HepG2 (cell line): ENCODE measurements at regions not wholly inside any gene's neighbourhood (a gene's known extent, or its start where the extent isn't known, plus 50 kb on each side); places are given as distances from the start of the nearest gene placed in this dataset.

Source experiments
- ATAC-seq: fragments of 200-7000 bp; cut with Tn5 transposase; 3 replicates; pipeline ENCODE4 v1.9.1; 2020; ENCODE audit warnings: mild to moderate bottlenecking, moderate library complexity
- BruUV-seq: library from RNA; stranded (reverse); fragments of 400-500 nt; replicated peaks from 2 replicates; lab custom pipeline; 2021; lab: Mats Ljungman, UMichigan
- CTCF ChIA-PET: fragments of 300-600 bp; formaldehyde crosslinking; extraction: SDS; loops from one replicate; lab custom pipeline; 2021; ENCODE audit warnings: low total read pairs, inconsistent platforms, low intra/inter-chr PET ratio; lab: Yijun Ruan, JAX
- POLR2A ChIA-PET: fragments of 350-600 bp; sonication (Branson Sonifier 250); formaldehyde crosslinking; loops from one replicate; lab custom pipeline; 2020; ENCODE audit warnings: antibody characterized with exemption, inconsistent platforms; lab: Yijun Ruan, JAX
- DNase-seq: peaks from one replicate; pipeline ENCODE4 v3.0.0-alpha.2; 2015; ENCODE audit warnings: low spot score
- FAIRE-seq: peaks from 3 replicates; lab custom pipeline; 2011; peaks lifted over from hg19 to GRCh38; lab: Jason Lieb, UNC
- H2AFZ ChIP-seq: one replicate; pipeline ENCODE4 v1.6.1; 2011; ENCODE audit warnings: low read length, inconsistent platforms
- H3K27ac ChIP-seq: fragments of 300-600 bp; 3 replicates; pipeline ENCODE4 v1.8.0; 2011; ENCODE audit warnings: mixed run types, mild to moderate bottlenecking, mixed read lengths, low read length, inconsistent platforms; ENCODE audit not compliant: insufficient read depth; ENCODE audit errors: extremely low read length
- H3K27me3 ChIP-seq, 2 experiments: fragments of 200-600 bp in 1 of 2; 2 replicates in 1 of 2; 3 replicates in 1 of 2; pipeline versions ENCODE4 v1.6.0 to v1.8.0; 2011; ENCODE audit warnings: low read length in 2 of 2, mild to moderate bottlenecking in 2 of 2, moderate library complexity in 2 of 2, inconsistent platforms in 1 of 2; ENCODE audit not compliant: insufficient read depth in 2 of 2, control insufficient read depth in 1 of 2
- H3K36me3 ChIP-seq, 2 experiments: fragments of 200-600 bp in 1 of 2; replicated peaks in 1 of 2; 2 replicates in 1 of 2; 3 replicates in 1 of 2; pipeline versions ENCODE4 v1.5.1 to v1.8.0; 2011; ENCODE audit warnings: low read length in 2 of 2, inconsistent platforms in 1 of 2; ENCODE audit not compliant: insufficient read depth in 2 of 2, control insufficient read depth in 1 of 2
- H3K4me1 ChIP-seq: 2 replicates; pipeline ENCODE4 v1.5.1; 2012; ENCODE audit warnings: low read length, inconsistent platforms; ENCODE audit not compliant: insufficient read depth
- H3K4me2 ChIP-seq: 2 replicates; pipeline ENCODE4 v1.6.0; 2011; ENCODE audit warnings: low read depth, low read length, inconsistent platforms
- H3K4me3 ChIP-seq, 3 experiments: fragments of 200-600 bp in 1 of 3; sonication (generic), shearing (Covaris generic) in 1 of 3; replicated peaks in 1 of 3; 2 replicates each; pipeline ENCODE4 v1.5.1; 2011 to 2016; ENCODE audit warnings: low read length in 3 of 3, inconsistent platforms in 2 of 3, low read depth in 2 of 3, mild to moderate bottlenecking in 2 of 3, control low read depth in 1 of 3, mixed read lengths in 1 of 3; ENCODE audit not compliant: insufficient read depth in 1 of 3
- H3K79me2 ChIP-seq: one replicate; pipeline ENCODE4 v1.6.1; 2011; ENCODE audit warnings: low read length, inconsistent platforms; ENCODE audit not compliant: insufficient read depth
- H3K9ac ChIP-seq: 2 replicates; pipeline ENCODE4 v1.6.0; 2011; ENCODE audit warnings: mild to moderate bottlenecking, low read depth, low read length, inconsistent platforms; ENCODE audit not compliant: insufficient read depth
- H3K9me3 ChIP-seq: 2 replicates; pipeline ENCODE4 v1.5.1; 2012; ENCODE audit warnings: mild to moderate bottlenecking, low read length
- H4K20me1 ChIP-seq: 2 replicates; pipeline ENCODE4 v1.6.0; 2011; ENCODE audit warnings: inconsistent platforms, mild to moderate bottlenecking, low read length, moderate library complexity; ENCODE audit not compliant: insufficient read depth
- BORCS8-MEF2B ChIP-seq: sonication (generic); formaldehyde crosslinking; IDR thresholded peaks from 2 replicates; pipeline ENCODE4 v1.8.0; 2022; ENCODE audit warnings: mild to moderate bottlenecking, missing genetic modification reagents
- FOXP1 ChIP-seq, 2 experiments: fragments of 450-650 bp in 1 of 2; IDR thresholded peaks; 2 replicates each; pipeline ENCODE4 v1.6.1; 2017 to 2018; ENCODE audit warnings: antibody characterized with exemption in 1 of 2
- GLMP ChIP-seq: sonication (generic); formaldehyde crosslinking; IDR thresholded peaks from 2 replicates; pipeline ENCODE4 v1.9.0; 2021; ENCODE audit warnings: missing genetic modification reagents, mild to moderate bottlenecking, borderline replicate concordance
- JDP2 ChIP-seq: sonication (generic); formaldehyde crosslinking; IDR thresholded peaks from 2 replicates; pipeline ENCODE4 v1.8.1; 2022; ENCODE audit warnings: missing genetic modification reagents, borderline replicate concordance
- NPAS2 ChIP-seq: sonication (generic); formaldehyde crosslinking; IDR thresholded peaks from 2 replicates; pipeline ENCODE4 v1.8.0; 2022; ENCODE audit warnings: mild to moderate bottlenecking, missing genetic modification reagents, borderline replicate concordance
- ZNF3 ChIP-seq: IDR thresholded peaks from 2 replicates; pipeline ENCODE4 v1.7.0; 2017; ENCODE audit warnings: inconsistent platforms
- ZNF687 ChIP-seq: sonication (generic); formaldehyde crosslinking; IDR thresholded peaks from 2 replicates; pipeline ENCODE4 v1.5.1; 2020; ENCODE audit warnings: mild to moderate bottlenecking, missing genetic modification reagents, moderate library complexity
- ZNF768 ChIP-seq: sonication (generic); formaldehyde crosslinking; IDR thresholded peaks from 2 replicates; pipeline ENCODE4 v1.4.0; 2020; ENCODE audit warnings: missing genetic modification reagents
- WGBS: methylation state at CpG from one replicate; pipeline ENCODE4 v1.1.6; 2017; ENCODE audit warnings: low lambda C conversion rate; 5-methylcytosine and 5-hydroxymethylcytosine counted together
- in situ Hi-C: cut with HindIII; loops from 2 replicates; pipeline ENCODE4 v1.10.0; 2017; ENCODE audit warnings: low pct_unique_long_range_greater_than_20kb; ENCODE audit not compliant: extremely low pct_ligation_motif_present
- intact Hi-C: fragments of 100-400 bp; cut with micrococcal nuclease; formaldehyde crosslinking; loops from one replicate; pipeline ENCODE4 v1.10.0; 2022; ENCODE audit not compliant: unreplicated experiment

DNA sequence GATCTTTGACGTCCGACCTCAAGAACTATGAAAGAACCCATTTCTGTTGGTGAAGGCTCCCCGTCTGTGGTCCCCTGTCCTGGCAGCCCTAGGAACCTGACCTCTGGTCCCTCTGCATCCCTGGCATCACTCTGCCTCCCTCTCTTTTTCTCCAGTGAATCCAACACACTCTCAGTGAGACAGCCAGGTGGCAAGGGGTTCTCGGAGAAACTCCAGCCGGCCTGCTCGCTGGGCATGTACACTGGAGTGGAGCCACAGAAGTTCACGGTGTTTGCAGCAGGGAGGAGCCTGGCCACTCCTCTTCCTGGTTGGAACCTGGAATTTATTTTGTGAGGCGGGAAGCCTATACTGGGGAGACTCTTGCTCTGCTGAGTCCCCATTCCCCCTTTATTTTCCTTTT, 230.2 kb upstream of the AJAP1 start (continued):
- no peak for TF ChIP-seq ZNF3 (CRISPR knock-in tag)
- no peak for TF ChIP-seq GLMP (CRISPR knock-in tag)
- no peak for TF ChIP-seq NPAS2 (CRISPR knock-in tag)

DNA sequence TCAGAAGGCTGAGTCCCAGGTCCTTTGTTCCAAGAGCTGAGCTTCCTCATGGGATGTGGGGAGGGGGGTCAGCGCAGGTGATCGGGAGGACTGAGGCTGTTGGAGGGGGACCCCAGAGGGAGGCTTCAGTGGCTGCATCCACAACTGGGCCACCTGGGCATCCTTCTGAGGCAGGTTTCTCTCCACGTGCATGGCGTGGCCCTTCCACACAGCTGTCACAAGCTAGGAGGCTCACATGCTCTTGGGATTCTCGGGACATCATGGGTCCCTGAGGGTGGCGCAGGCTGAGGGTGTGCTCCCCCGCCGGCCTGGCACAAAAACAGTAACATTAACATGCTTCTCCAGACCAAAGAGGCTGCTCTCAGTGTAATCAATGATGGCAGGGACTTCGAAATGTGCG, 229.6 kb upstream of the AJAP1 start:
- in situ Hi-C loops: no loop called here
- no peak overlapping the region for H3K9ac ChIP-seq
- H4K20me1 ChIP-seq: no peaks in the 10 kb centered on the region
- no peaks in the 10 kb centered on the region for H3K4me1 ChIP-seq
- H3K27ac ChIP-seq: no peak overlapping the region
- no TSS peak for BruUV-seq
- H3K27me3 ChIP-seq: no peaks in the 10 kb centered on the region; a peak in 1 of 5 replicates
- peaks cover 10% of the 10 kb centered on the region; the same call in 1 of the 2 replicates for H3K9me3 ChIP-seq
- DNase-seq (no peak), FAIRE-seq (no peak), ATAC-seq (no peak)
- H3K79me2 ChIP-seq: no peaks in the 10 kb centered on the region
- POLR2A ChIA-PET: no interaction called here
- TF ChIP-seq ZNF687 (CRISPR knock-in tag): no peak
- no peak for TF ChIP-seq JDP2 (CRISPR knock-in tag)
- no peak for TF ChIP-seq ZNF768 (CRISPR knock-in tag)
- TF ChIP-seq FOXP1 (IDR thresholded peaks at IDR 0.05): no peak
- no peak for TF ChIP-seq FOXP1 (CRISPR knock-in tag; IDR thresholded peaks at IDR 0.05)
- TF ChIP-seq BORCS8-MEF2B (CRISPR knock-in tag): no peak
- H3K4me2 ChIP-seq: no peak overlapping the region
- H3K36me3 ChIP-seq: no peaks in the 10 kb centered on the region
- intact Hi-C loops: no loop called here
- no peak overlapping the region for H2AFZ ChIP-seq
- H3K4me3 ChIP-seq: no peak overlapping the region
- CTCF ChIA-PET: no interaction called here
- 42% methylated on average over 5 of the region's 10 CpGs for WGBS
